Stomach (tissue), 4 donors: ENCODE measurements at regions not wholly inside any gene's neighbourhood (a gene's known extent, or its start where the extent isn't known, plus 50 kb on each side); places are given as distances from the start of the nearest gene placed in this dataset.

Experiments used
- CTCF ChIP-seq, 7 experiments: fragments of 450-650 bp in 4 of 7; fragments of 200-600 bp in 3 of 7; sonication (generic) in 3 of 7; IDR thresholded peaks; one replicate each; pipeline ENCODE4 v1.5.1; 2016 to 2019; ENCODE audit warnings: antibody characterized with exemption in 7 of 7, control low read depth in 2 of 7, mild to moderate bottlenecking in 1 of 7
- POLR2A ChIP-seq, 4 donors: fragments of 450-650 bp; IDR thresholded peaks; one replicate each; pipeline ENCODE4 v1.6.1; 2016; ENCODE audit warnings: antibody characterized with exemption in 4 of 4, control low read depth in 2 of 4, mild to moderate bottlenecking in 1 of 4, moderate library complexity in 1 of 4

DNA sequence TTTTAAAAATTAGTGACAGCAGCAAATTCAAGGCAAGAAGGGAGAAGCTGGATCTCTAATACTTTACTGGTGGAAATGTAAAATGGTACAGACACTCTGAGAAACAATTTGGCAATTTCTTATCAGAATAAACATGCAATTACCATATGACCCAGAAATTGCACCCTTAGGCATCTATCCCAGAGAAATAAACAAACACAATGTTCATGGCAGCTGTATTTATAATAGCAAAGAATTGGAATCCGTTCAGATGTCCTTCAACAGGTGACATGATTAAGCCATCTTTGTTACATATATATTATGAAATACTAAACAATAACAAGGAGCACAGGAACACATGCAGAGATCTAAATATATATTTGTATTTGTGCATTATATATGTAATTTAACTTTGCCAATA lies 756.5 kb downstream of the SLITRK1 start:
- no peak for TF ChIP-seq CTCF (IDR thresholded peaks at IDR 0.05)
- no peak for TF ChIP-seq POLR2A (IDR thresholded peaks at IDR 0.05)
